H1 (cell line): ENCODE measurements at regions not wholly inside any gene's neighbourhood (a gene's known extent, or its start where the extent isn't known, plus 50 kb on each side); places are given as distances from the start of the nearest gene placed in this dataset.

Experiments
- CTCF ChIA-PET: fragments of 300-600 bp; sonication (Branson Sonifier 250); formaldehyde crosslinking; loops from one replicate; lab custom pipeline; 2021; ENCODE audit not compliant: partially characterized antibody; lab: Charles Lee
- POLR2A ChIA-PET: fragments of 300-600 bp; sonication (Branson Sonifier 250); formaldehyde crosslinking; loops from one replicate; lab custom pipeline; 2021; ENCODE audit warnings: inconsistent platforms; ENCODE audit not compliant: partially characterized antibody; lab: Charles Lee
- DNase-seq, 2 experiments: peaks; one replicate each; pipeline versions ENCODE4 v3.0.0 to v3.0.0-alpha.2; 2010 to 2022; ENCODE audit warnings: low spot score in 2 of 2, low read depth in 1 of 2, mixed read lengths in 1 of 2
- FAIRE-seq: peaks from 2 replicates; lab custom pipeline; 2011; peaks lifted over from hg19 to GRCh38; lab: Jason Lieb, UNC
- H2AFZ ChIP-seq: 2 replicates; pipeline ENCODE4 v1.8.1; 2012; ENCODE audit warnings: low read length, inconsistent platforms
- H2AK5ac ChIP-seq: 2 replicates; pipeline ENCODE4 v1.6.1; 2013; ENCODE audit warnings: low read depth, low read length
- H2BK120ac ChIP-seq: replicated peaks from 2 replicates; pipeline ENCODE3; 2013; ENCODE audit warnings: low read depth, low read length, inconsistent platforms
- H2BK12ac ChIP-seq: 2 replicates; pipeline ENCODE4 v1.6.1; 2013; ENCODE audit warnings: low read depth, low read length
- H2BK15ac ChIP-seq: 2 replicates; pipeline ENCODE4 v1.6.1; 2013; ENCODE audit warnings: low read length
- H2BK20ac ChIP-seq: 2 replicates; pipeline ENCODE4 v1.6.1; 2013; ENCODE audit warnings: low read length
- H2BK5ac ChIP-seq: 2 replicates; pipeline ENCODE4 v1.6.1; 2013; ENCODE audit warnings: low read depth, low read length
- H3K14ac ChIP-seq: 2 replicates; pipeline ENCODE4 v1.6.1; 2013; ENCODE audit warnings: inconsistent platforms; ENCODE audit not compliant: insufficient read length
- H3K18ac ChIP-seq: 2 replicates; pipeline ENCODE4 v1.6.1; 2013; ENCODE audit warnings: low read length; ENCODE audit errors: extremely low read depth
- H3K23ac ChIP-seq: 2 replicates; pipeline ENCODE4 v1.6.1; 2013; ENCODE audit warnings: inconsistent platforms; ENCODE audit not compliant: insufficient read length
- H3K23me2 ChIP-seq: 2 replicates; pipeline ENCODE4 v1.6.1; 2013; ENCODE audit warnings: low read depth, low read length
- H3K27ac ChIP-seq: 2 replicates; pipeline ENCODE4 v1.6.1; 2011; ENCODE audit warnings: low read depth, low read length, inconsistent platforms
- H3K27me3 ChIP-seq, 4 experiments: replicated peaks in 1 of 4; 1 replicate in 1 of 4; 2 replicates in 3 of 4; pipeline versions ENCODE4 v1.6.1 to v1.8.1; 2011 to 2013; ENCODE audit warnings: low read length in 3 of 4, mild to moderate bottlenecking in 3 of 4, inconsistent platforms in 2 of 4, mixed read lengths in 2 of 4, moderate library complexity in 1 of 4; ENCODE audit not compliant: control insufficient read depth in 3 of 4, insufficient read depth in 3 of 4; ENCODE audit errors: extremely low read depth in 1 of 4
- H3K36me3 ChIP-seq, 4 experiments: 2 replicates each; pipeline versions ENCODE4 v1.6.1 to v1.8.1; 2011 to 2013; ENCODE audit warnings: mild to moderate bottlenecking in 4 of 4, low read length in 3 of 4, moderate library complexity in 2 of 4, control low read depth in 1 of 4, inconsistent platforms in 1 of 4; ENCODE audit not compliant: insufficient read depth in 4 of 4, control insufficient read depth in 2 of 4
- H3K4ac ChIP-seq: replicated peaks from 2 replicates; pipeline ENCODE3; 2013; ENCODE audit warnings: low read length, low read depth, mixed read lengths, inconsistent platforms; ENCODE audit not compliant: insufficient read length
- H3K4me1 ChIP-seq, 4 experiments: replicated peaks in 1 of 4; 1 replicate in 1 of 4; 2 replicates in 3 of 4; pipeline versions ENCODE4 v1.6.1 to v1.8.1; 2011 to 2013; ENCODE audit warnings: low read length in 3 of 4, inconsistent platforms in 2 of 4, mixed read lengths in 1 of 4; ENCODE audit not compliant: insufficient read depth in 4 of 4, control insufficient read depth in 3 of 4
- H3K4me2 ChIP-seq, 2 experiments: 2 replicates each; pipeline versions ENCODE4 v1.6.1 to v1.8.1; 2011 to 2013; ENCODE audit warnings: low read depth in 2 of 2, low read length in 2 of 2, control low read depth in 1 of 2, inconsistent platforms in 1 of 2, mild to moderate bottlenecking in 1 of 2; ENCODE audit not compliant: insufficient read depth in 1 of 2
- H3K4me3 ChIP-seq, 4 experiments: fragments of 200-600, 300-600 bp in 1 of 4; sonication (generic), shearing (Covaris generic), sonication (Bioruptor Twin) in 1 of 4; 2 replicates each; pipeline versions ENCODE4 v1.5.1 to v1.8.1; 2011 to 2016; ENCODE audit warnings: low read length in 4 of 4, low read depth in 3 of 4, control low read depth in 2 of 4, inconsistent platforms in 2 of 4, mild to moderate bottlenecking in 2 of 4, mixed read lengths in 1 of 4, moderate library complexity in 1 of 4; ENCODE audit not compliant: insufficient read depth in 2 of 4; ENCODE audit errors: extremely low read depth in 1 of 4
- H3K56ac ChIP-seq: replicated peaks from 2 replicates; pipeline ENCODE3; 2013; ENCODE audit warnings: low read depth, mild to moderate bottlenecking, mixed read lengths, low read length, inconsistent platforms; ENCODE audit not compliant: insufficient read length
- H3K79me1 ChIP-seq: 2 replicates; pipeline ENCODE4 v1.6.1; 2013; ENCODE audit warnings: low read depth, low read length, control low read depth
- H3K79me2 ChIP-seq, 2 experiments: 2 replicates each; pipeline versions ENCODE4 v1.6.1 to v1.8.1; 2012 to 2013; ENCODE audit warnings: low read length in 2 of 2, mild to moderate bottlenecking in 2 of 2, inconsistent platforms in 1 of 2; ENCODE audit not compliant: insufficient read depth in 2 of 2, control insufficient read depth in 1 of 2
- H3K9ac ChIP-seq, 4 experiments: replicated peaks in 1 of 4; 1 replicate in 1 of 4; 2 replicates in 3 of 4; pipeline versions ENCODE4 v1.6.1 to v1.8.1; 2011 to 2013; ENCODE audit warnings: low read depth in 3 of 4, low read length in 3 of 4, control low read depth in 2 of 4, mild to moderate bottlenecking in 2 of 4, moderate library complexity in 2 of 4, inconsistent platforms in 1 of 4; ENCODE audit errors: extremely low read depth in 1 of 4
- H3K9me3 ChIP-seq, 2 experiments: 2 replicates each; pipeline versions ENCODE4 v1.6.1 to v1.8.1; 2012 to 2013; ENCODE audit warnings: mild to moderate bottlenecking in 2 of 2, moderate library complexity in 2 of 2, control low read depth in 1 of 2, inconsistent platforms in 1 of 2, low read depth in 1 of 2, low read length in 1 of 2, mixed read lengths in 1 of 2; ENCODE audit not compliant: insufficient read depth in 2 of 2
- H4K20me1 ChIP-seq, 2 experiments: replicated peaks in 1 of 2; 2 replicates each; pipeline versions ENCODE3 to v1.8.1; 2011 to 2013; ENCODE audit warnings: inconsistent platforms in 2 of 2, low read length in 2 of 2, mild to moderate bottlenecking in 1 of 2; ENCODE audit not compliant: insufficient read depth in 2 of 2, control insufficient read depth in 1 of 2
- H4K5ac ChIP-seq: 2 replicates; pipeline ENCODE4 v1.6.1; 2013; ENCODE audit warnings: low read length, low read depth, mixed read lengths, inconsistent platforms; ENCODE audit not compliant: insufficient read length
- H4K8ac ChIP-seq: 2 replicates; pipeline ENCODE4 v1.8.0; 2013; ENCODE audit warnings: mild to moderate bottlenecking, moderate library complexity, low read length, inconsistent platforms; ENCODE audit not compliant: insufficient read depth; ENCODE audit errors: extremely low read depth
- H4K91ac ChIP-seq: replicated peaks from 2 replicates; pipeline ENCODE3; 2013; ENCODE audit warnings: low read length, mixed read lengths, inconsistent platforms; ENCODE audit not compliant: insufficient read length
- ASH2L ChIP-seq: fragments of 200-600, 300-600 bp; sonication (generic); IDR thresholded peaks from one replicate; pipeline ENCODE4 v1.7.1; 2017; ENCODE audit warnings: low read length
- CBX8 ChIP-seq: fragments of 300-800, 300-1000 bp; sonication (generic); IDR thresholded peaks from 2 replicates; pipeline ENCODE4 v1.7.1; 2016; ENCODE audit warnings: low read depth, low read length, borderline replicate concordance
- PHF8 ChIP-seq: fragments of 200-600 bp; sonication (generic); conservative IDR thresholded peaks from 2 replicates; pipeline ENCODE4 v1.7.1; 2012; ENCODE audit warnings: low read depth, mild to moderate bottlenecking, inconsistent platforms, low read length, moderate library complexity
- RAD21 ChIP-seq, 2 experiments: IDR thresholded peaks in 1 of 2; conservative IDR thresholded peaks in 1 of 2; 2 replicates each; pipeline ENCODE4 v1.6.1; 2011; ENCODE audit warnings: low read depth in 2 of 2, low read length in 2 of 2, improper control_type of control experiment in 1 of 2, inconsistent platforms in 1 of 2, mild to moderate bottlenecking in 1 of 2, moderate library complexity in 1 of 2
- RBBP5 ChIP-seq: IDR thresholded peaks from 2 replicates; pipeline ENCODE4 v1.7.1; 2012; ENCODE audit warnings: low read depth, mild to moderate bottlenecking, inconsistent platforms, low read length, moderate library complexity, borderline replicate concordance
- WGBS, 2 experiments: shearing (Covaris generic) in 1 of 2; methylation state at CpG; one replicate each; pipeline versions ENCODE4 v1.1.6 to v1.1.7; 2013 to 2015; ENCODE audit warnings: low lambda C conversion rate in 2 of 2, mixed read lengths in 2 of 2, inconsistent platforms in 1 of 2, low coverage in 1 of 2, missing lambda C conversion rate in 1 of 2; ENCODE audit not compliant: insufficient replicate concordance in 2 of 2, insufficient coverage in 1 of 2, insufficient read length in 1 of 2; ENCODE audit errors: extremely low coverage in 1 of 2, missing lambda C conversion rate in 1 of 2; 5-methylcytosine and 5-hydroxymethylcytosine counted together

DNA sequence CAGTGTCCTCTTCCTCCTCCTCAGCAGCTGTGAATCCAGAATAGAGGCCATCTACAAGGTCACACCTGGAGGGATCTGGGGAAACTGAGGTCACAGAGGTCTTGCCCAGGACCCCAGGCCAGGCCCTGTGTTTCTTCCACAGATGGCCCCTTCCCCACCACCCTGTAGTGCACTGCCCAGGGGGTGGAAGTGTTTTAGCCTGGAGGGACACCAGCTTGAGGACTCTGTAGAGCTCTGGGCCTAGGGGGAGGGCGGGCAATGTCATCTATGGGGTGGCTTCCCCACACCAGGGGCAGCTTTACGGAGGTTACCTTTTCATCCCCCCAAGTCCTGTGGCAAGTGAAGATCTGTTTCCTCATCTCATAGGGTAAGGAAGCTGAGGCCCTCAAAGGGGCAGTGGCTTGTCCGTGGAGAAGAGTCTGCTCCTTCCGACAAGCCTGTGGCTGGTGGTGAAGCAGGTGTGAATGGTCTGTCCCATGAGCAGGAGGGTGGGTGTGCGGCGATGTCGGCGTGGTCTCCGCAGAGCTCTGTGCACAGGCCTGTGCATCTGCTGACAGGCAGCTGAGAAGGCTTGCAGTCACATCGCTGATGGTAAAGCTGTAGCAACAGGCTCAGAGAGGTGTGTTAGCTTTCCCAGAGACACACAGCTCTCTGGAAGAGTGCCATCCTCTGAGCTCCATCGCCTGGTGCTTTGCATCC lies 74.1 kb upstream of the WNT7B start:
- Histone ChIP-seq H3K79me1 (no peaks in the 10 kb centered on the region), H2BK20ac (no peak overlapping the region), H4K8ac (no peak overlapping the region), H2AK5ac (no peak overlapping the region), H3K14ac (no peak overlapping the region), H3K4me1 (peaks cover 0 to 6% (median 2%) of the 10 kb centered on the region in 4 experiments; a peak in 5 of 7 replicates), H3K4me3 (no peak overlapping the region), H4K20me1 (no peaks in the 10 kb centered on the region), H3K27me3 (peaks cover under 1 to 6% (median 4%) of the 10 kb centered on the region in 4 experiments; a peak in 6 of 7 replicates), H2BK15ac (no peak overlapping the region), H3K79me2 (no peaks in the 10 kb centered on the region), H3K27ac (no peak overlapping the region), H3K9me3 (no peaks in the 10 kb centered on the region), H3K23me2 (no peaks in the 10 kb centered on the region), H4K91ac (no peak overlapping the region), H3K9ac (no peak overlapping the region), H3K23ac (no peak overlapping the region), H3K36me3 (no peaks in the 10 kb centered on the region), H2BK120ac (no peak overlapping the region), H3K4ac (no peak overlapping the region), H4K5ac (no peak overlapping the region), H3K18ac (no peak overlapping the region), H3K4me2 (no peak overlapping the region), H2AFZ (no peak overlapping the region), H2BK5ac (no peak overlapping the region; the same call in 1 of the 2 replicates), H3K56ac (no peak overlapping the region), H2BK12ac (no peak overlapping the region)
- no peak for DNase-seq
- 86% methylated on average over 11 of the region's 11 CpGs; no CpG with 5 or more reads in 1 of the 2 experiments for WGBS, 2 experiments
- CTCF ChIA-PET = interaction anchor here (0.8 to 3.7 kb wide), 7 partner anchors 10 to 56 kb away, joined by 3 to 14 read pairs (median 6); no protein-coding TSS in a partner anchor
- no peak for FAIRE-seq
- POLR2A ChIA-PET = interaction anchor here (0.6 kb wide), 1 partner anchor 593 kb away, joined by 3 read pairs; no protein-coding TSS in a partner anchor
- TF ChIP-seq CBX8 = no peak
- TF ChIP-seq PHF8 = no peak
- TF ChIP-seq ASH2L = no peak
- TF ChIP-seq RAD21 (IDR thresholded peaks at IDR 0.05 in 1 of 2, conservative IDR thresholded peaks at IDR 0.05 in 1 of 2; ENCODE audit: low read depth in 2 of 2, low read length in 2 of 2) = no peak
- TF ChIP-seq RBBP5 = no peak
